HG02623 (cell line): ENCODE measurements at regions not wholly inside any gene's neighbourhood (a gene's known extent, or its start where the extent isn't known, plus 50 kb on each side); places are given as distances from the start of the nearest gene placed in this dataset.

ENCODE experiments used
- ATAC-seq: cut with Tn5 transposase; IDR thresholded peaks from one replicate; pipeline ENCODE4 v1.9.1; 2021; ENCODE audit warnings: moderate library complexity; ENCODE audit not compliant: unreplicated experiment

DNA sequence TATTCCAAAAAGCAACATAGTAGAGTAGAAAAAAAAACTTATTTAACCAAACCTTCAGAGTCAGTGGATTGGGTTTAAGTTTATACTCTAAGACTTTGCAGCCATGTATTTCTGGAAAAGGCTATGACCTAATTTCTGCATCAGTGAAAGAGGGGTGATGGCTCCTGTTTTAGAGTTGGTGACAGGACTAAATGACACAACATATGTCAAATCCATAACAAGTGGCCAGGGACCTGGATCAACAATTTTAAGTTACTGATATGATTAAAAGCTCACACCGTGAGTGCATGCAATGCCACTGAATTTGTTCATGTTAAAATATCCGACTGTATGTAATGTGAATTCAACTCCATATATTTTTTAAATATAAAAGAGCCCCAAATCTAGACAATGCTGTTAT, 390.6 kb downstream of the TNS3 start:
- ATAC-seq: no peak

DNA sequence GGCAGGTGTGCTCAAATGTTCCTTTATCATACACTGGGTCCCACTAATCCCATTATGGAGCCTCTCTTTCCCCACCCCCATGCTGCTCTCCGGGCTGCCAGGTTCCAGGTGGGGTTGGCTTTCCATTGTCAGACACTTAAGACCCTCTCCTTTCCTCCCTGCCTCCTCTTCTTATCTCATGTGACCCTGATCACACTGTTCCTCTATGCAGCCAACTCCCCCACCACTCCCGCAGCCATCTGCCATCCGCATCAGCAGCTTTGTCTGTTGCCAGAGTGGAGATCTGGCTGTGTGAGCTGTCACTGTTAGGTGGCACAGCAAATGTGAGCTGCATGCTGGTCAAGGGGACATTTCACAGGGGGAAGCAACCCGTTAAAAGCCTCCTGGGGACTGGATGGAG, 391.4 kb downstream of the TNS3 start:
- no peak for ATAC-seq

DNA sequence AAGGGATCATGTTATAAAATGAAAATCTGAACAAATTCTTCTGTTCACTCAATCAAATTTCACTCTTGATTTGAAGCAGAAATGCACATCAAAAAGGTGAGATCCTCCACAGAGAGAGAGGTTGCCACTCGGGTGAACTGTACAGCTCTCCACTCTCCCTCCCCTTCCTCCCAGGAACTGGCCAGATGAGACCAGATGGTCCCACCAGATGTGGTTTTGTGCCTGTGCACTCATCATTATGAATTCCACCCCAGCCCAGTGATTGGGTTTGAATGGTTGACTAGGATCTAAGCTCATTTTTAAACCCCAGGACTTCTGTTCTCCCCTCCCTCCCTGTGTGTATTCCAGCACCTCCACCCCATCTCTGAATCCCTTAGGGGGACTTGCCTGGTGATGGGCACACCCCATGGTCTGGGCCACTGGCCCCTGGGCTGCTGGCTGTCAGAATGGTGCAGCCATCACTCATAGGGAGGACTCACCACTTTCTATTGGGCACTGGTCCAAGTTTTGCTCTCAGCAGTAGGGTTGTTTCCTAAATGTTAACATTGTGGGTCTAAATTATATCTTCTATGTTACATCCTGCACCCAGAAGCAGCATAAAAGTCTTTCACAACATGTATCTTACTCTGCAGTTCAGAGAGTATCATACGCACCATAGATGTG, 393.1 kb downstream of the TNS3 start:
- no peak for ATAC-seq

DNA sequence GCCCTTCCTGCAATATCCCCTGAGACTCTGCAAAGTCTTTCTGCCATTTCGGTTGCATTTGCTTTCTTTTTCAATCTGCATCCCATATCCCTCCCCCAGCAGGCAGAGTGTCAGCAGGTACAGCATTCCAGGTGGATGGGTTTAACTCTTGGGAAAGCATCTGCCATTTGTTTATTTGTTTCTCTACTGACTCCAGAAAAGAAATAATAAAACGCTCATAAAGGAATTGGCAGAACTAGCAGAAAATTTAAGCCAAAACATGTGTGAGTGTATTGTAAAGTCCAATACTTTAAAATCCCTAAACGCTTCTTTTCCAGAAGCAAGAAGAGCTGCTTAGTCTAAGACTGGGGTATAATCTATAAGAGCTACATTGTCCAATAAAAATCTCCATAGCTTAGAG, 393.8 kb downstream of the TNS3 start:
- ATAC-seq: no peak

DNA sequence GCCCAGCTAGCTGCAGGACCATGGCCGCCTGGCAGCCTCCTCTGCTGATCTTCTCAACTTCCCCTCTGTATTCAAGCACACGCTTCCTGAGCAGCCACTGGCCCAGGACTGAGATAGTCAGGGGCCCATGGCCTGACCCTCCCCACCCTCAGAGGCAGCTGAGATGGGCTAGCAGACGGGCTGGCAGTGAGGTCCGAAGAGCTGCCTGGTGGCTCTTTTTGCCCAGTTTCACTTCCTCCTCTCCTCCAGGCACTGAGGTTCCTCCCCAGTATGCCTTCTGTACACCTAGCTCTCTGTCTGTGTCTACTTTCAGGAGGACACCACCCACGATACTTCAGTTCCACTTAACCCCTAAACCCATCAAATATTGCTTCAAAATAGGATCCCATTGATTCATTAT, 395.6 kb downstream of the TNS3 start:
- ATAC-seq: peak; percentile 85

DNA sequence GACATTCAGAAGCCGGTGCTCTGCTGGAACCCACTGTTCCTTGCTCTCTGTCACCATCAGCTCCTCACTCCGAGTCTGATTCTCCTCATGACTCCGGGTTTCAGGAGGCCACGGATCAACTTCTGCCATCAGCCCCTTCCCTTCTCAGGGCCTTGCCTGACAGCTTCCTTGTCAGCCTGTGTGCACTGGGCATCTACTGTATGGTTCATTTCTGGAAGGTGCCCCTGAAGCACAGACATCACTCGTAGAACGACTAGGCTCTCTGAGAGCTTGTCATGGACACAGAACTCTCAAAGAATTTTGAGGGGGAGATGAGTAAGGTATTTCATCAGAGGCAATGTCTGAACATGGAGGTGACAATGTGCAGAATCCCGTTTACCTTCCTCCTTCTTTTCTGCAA, 396.1 kb downstream of the TNS3 start:
- ATAC-seq: no peak

DNA sequence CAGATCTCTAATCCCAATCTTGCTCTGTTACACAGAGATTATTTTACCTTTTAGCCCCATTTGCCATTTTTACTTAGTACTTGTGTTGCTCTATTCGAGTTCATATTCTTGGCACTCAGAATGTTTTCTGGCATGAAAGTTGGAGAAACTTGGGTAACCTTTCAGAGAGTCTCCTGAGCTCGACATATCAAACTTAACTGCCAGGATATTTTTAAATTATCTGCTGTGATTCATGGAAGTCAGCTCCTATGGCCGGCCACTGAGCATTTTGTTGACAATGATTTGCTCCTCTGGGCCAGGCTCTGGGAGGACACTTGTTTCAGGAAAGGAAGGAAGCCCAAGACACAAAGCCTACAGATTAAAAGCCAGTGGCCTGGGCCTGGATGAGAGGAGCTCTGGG, 396.7 kb downstream of the TNS3 start:
- no peak for ATAC-seq

DNA sequence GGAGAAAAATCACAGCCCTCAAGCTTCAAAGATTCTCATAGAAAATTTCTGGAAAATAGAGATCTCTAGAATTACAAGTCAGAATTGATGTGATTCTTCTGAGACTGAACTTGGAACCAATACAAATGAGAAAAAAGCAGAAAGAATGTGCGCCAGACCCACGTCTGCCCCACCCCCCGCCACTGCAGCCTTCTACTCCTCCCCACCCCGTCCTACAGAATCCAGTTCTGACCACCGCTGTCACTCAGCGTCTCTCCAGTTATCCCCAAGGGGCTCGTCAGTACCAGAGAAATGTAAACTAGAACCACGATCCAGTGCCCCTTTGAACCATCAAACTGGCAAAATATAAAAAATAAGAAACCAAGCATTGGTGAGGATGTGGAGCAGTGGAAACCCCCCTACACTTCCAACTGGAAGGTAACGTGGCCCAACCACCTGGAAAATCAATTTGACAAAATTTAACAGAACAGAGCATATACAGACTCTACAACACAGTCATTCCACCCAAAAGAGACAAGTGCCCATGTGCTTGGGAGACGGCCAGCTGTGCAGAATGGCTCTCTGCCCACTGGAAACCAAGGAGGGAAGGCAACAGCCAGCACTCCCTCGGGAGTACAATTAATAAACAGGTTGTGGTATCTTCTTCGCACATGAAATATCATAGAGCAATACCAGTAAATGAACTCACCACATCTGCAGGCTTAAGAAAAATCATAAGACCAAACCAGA, 397.9 kb downstream of the TNS3 start:
- no peak for ATAC-seq

DNA sequence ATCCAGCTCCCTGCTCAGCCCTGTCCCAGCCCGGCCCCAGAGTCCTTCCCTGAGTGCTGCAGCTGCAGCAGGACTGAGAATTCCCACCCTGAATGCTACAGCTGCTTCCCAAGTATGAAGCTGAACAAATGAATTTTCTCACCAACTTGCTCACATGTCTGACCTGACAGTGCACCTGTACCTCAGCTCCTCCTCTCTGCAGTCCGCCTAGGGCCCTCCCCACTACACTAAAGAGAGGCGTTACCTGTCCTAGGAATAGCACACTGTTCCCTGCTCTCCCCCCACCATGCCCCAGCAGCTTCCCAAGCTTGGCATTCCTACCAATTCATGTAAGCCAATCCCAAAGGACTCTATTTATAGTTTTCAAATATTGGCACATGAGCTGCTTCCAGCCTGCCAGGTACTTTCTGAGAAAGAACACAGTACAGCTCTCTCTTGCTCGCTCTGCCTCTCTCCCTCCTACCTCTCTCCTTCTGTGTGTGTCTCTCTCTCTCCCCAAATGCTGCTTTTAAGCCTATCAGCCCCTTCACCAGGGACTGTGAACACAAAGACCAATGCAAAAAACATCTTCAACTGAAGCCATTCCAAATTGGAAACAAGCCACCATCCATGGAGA, 400.1 kb downstream of the TNS3 start:
- no peak for ATAC-seq

DNA sequence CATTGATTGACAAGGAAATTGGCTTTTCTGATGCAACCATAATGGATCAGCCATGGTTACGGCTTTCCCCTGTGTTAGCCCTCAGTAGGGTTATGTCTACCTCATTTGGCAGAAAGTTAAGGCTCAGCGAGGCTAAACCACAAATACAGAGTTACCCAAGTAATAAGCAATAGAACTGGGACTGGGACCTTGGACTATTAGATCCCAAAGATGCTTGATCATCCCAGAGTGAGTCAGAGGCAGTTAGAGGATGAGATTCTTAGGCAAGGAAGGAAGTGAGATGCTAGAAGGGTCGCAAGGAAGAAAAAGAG, 401.4 kb downstream of the TNS3 start:
- ATAC-seq: no peak

DNA sequence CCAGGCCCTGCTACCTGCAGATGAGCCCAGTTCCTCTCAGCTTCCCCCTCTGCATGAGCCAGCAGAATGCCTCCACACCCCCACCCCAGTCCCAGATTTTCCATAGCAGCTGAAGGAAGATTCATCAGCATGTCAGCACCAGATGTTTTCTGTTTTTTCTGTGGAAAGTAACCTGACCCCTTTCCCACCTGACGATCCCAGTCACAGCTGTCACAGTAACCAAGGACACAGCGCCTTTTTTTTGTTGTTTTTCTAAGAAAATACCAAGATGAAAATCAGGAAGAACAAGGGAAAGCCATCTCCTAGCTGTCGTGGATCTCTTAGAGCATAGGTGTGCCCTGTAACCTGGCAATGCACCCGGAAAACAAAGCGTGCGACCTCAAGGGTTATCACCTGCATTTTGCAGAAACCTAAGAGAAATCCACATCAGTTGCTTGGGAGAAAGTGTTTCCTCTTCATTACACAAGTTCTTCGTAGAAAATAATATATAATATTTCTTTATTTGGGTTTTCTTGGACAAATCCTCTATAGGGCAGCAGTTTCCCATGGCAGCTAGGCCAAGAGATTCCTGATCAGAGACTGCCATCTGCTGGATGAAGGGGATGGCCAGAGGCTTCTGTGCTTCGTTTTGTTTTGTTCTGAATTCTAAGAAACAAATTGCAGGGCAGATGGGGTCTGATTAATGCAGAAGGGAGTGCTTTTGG, 401.9 kb downstream of the TNS3 start:
- ATAC-seq: no peak

DNA sequence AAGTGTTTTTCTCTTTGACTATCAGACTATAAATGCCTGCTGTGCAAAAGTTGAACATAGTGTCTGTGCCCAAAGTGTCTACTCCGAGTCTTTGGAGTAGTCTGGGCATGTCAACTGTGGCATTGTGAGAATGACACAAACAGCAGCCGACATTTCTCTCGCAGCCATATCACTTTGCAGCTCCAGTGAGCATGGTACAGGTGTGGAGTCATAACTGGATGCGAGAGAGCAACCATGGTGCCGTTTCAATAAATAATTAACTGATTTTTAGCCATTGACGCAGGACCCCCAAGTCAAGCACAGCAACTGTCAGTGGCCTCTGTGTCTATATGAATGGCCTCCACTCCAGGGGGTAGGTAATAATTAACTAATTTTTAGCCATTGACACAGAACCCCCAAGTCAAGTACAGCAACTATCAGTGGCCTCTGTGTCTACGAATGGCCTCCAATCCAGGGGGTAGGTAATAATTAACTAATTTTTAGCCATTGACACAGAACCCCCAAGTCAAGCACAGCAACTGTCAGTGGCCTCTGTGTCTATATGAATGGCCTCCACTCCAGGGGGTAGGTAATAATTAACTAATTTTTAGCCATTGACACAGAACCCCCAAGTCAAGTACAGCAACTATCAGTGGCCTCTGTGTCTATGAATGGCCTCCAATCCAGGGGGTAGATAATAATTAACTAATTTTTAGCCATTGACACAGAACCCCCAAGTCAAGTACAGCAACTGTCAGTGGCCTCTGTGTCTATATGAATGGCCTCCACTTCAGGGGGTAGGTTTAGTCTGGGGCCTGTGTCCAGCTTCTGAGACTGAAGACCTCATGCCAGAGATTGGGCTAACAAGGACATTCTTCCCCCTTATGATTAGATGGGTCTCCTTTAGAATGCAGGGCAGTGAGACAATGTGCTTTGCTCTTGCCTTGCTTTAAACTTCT, 409.0 kb downstream of the TNS3 start:
- ATAC-seq: peak; percentile 59

DNA sequence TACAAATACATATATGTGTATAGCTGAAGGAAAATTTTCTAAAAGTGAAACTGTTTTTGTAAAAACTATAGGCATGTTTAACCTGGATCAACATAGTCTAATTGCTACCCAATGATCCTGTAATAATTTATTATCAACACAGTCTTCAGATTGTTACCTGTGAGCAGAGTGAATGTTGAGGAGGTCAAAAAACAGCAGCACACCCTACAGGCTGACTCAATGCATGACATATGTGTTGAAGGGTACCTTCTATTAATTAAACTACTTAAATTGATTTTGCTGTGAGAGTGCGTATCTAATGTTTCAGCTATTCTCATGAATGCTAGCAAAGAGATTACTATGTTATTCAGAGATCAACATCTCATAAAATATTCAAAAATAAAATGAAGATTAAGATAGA, 411.4 kb downstream of the TNS3 start:
- ATAC-seq: no peak

DNA sequence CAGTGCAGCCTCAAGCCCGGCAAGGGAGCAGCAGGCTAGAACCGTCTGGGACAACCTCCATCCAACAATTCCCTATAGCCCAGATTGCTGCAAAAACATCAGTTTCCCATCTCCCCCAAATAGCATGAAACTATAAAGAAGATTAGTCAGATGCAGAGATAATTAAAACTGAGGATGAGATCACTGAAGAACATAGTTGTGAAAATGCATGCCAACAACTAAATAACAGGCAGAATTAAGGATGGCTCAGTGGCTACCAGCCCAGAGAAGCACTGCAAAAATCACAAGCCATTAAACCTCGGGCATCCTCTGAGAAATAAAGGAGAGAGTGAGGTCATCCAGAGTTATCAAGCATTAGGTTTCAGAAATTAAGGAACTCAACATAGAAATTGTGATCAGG, 427.1 kb downstream of the TNS3 start:
- ATAC-seq: no peak

DNA sequence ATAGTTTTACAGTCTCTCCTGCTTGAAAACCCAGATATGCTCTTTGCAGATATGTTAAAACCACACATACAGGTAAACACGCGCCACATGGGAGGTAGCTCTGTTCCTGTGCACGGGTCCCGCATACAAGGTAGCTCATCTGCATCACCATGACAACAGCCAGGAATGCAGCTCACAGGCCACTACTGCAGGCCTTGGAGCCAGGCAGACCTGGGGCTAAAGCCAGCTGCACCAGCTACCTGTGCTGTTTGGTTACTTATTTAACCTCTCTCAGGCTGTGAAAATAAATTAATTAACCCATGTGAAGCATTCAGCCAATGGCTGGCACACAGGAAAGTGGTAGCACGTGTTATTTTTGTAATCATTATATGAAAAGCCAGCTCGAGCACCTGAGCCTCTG, 428.3 kb downstream of the TNS3 start:
- ATAC-seq: no peak

DNA sequence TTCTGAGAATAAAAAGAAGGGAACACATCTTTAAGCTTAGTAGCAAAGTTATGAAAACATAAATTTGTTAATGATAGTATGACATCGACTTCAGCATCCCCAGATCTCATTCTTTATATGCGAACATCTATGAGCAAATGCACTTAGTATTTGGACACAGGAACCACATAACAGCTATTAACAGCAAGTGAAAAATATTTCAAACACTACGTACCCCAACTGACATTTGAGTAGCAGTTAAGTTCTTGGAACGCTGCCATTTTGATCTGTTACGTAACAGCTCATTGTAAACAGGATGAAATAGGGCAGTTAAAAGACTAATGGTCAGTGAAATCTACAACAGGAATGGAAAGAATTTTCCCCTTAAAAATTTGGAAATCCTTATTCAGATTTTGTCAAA, 428.9 kb downstream of the TNS3 start:
- ATAC-seq: no peak

DNA sequence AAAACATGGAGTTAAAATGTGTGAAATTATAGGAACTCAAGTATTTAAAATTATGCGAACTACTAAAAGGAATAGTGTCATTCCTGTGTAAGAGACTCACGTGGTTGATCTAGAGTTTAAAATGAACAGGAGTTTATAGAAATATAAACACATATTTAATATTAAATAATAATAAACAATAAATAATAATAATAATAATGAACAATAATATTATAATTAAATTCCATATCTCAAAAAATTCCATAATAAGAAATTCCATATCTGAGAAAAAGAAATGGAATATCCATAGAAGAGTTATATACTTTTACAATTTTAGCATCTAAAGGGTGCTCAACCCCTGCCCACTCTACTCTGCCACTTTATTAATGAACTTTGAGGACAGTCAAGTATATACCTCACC, 429.6 kb downstream of the TNS3 start:
- no peak for ATAC-seq

DNA sequence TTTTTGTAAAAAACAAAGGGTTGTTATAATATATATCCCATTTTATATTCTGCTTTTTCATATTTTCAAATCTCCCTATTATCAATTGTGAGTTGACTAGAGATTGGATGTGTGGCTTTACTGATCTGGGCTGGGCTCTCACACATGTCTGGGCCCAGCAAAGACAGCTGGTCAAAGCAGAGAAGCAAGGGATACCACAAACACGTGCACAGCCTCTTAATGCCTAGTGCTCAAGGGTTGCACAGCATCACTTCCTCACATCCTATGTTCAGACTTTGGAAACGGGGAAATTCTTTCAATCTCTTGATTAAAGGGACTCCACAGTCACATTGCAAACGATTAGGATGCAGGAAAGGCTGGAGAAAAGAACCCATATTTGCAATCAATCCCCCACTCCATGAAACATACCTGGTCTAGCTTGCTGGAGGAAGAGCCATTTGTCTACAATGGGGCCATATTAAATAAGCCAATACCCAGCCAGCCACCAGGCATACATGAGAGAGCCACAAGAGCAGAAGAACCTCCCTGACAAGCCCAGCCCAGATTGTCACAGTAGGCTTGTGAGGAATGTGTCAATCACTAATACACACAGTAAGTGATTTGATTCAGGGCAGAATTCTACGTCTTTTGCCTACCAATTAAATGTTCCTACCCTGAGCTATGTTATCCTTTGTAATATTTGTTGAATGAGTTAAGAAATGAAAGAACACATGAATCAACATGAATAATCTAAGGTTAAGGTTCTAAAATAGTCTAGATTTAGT, 431.2 kb downstream of the TNS3 start:
- no peak for ATAC-seq

DNA sequence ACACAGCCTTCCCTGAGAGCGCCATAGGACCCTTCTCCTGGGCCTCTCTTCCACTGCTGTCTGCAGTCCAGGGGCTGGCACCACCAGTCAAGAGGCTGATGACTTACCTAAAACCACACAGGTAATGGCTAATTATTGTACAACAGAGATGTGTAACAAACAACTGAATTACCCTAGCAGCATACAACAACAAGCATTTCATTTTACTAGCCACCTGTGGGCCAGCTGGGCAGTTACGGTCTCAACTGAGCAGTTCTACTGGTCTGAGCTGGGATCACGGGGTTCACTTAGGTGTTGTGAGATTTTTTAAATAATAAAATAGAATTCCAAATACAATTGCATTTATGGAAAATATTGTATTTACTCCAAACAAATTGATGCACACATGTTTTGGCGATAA, 431.9 kb downstream of the TNS3 start:
- ATAC-seq: no peak

DNA sequence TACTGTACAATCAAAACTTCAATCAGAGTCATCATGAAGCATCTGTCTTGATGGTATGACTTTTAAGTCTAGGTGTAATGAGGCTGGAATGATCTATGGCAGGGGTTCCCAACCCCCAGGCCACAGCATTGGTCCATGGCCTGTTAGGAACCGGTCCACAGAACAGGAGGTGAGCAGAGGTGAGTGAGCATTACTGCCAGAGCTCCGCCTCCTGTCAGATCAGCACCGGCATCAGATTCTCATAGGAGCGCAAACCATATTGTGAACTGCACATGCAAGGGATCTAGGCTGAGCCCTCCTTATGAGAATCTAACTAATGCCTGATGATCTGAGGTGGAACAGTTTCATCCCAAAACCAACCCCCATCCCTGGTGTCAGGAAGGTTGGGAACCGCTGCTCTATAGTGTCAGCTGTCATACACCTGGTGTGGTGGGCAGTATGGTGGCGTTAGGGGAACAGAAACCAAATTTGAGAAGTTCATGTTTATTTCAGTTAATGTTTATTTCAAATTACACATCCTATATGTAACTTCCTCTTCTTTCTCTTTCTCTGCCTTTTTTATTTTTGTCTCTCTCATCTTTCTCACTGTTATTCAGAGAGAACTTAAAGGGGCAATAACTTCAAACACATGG, 432.6 kb downstream of the TNS3 start:
- ATAC-seq: peak; percentile 64
